Testis (tissue), 2 donors: ENCODE measurements at regions not wholly inside any gene's neighbourhood (a gene's known extent, or its start where the extent isn't known, plus 50 kb on each side); places are given as distances from the start of the nearest gene placed in this dataset.
A peak's percentile ranks its signal among the peaks of the same experiment; 100 is the strongest.

Experiments
- DNase-seq: peaks from one replicate; pipeline ENCODE4 v3.0.0-alpha.2; 2019
- H3K27ac ChIP-seq, 2 donors: fragments of 200-600 bp; sonication (generic); one replicate each; pipeline ENCODE4 v1.5.1; 2019
- H3K27me3 ChIP-seq: fragments of 200-600 bp; sonication (generic); one replicate; pipeline ENCODE4 v1.5.1; 2019
- H3K36me3 ChIP-seq: fragments of 200-600 bp; sonication (generic); one replicate; pipeline ENCODE4 v1.5.1; 2017; ENCODE audit warnings: low read depth; ENCODE audit errors: missing control alignments
- H3K4me1 ChIP-seq: fragments of 200-600 bp; sonication (generic); one replicate; pipeline ENCODE4 v1.5.1; 2019
- H3K4me3 ChIP-seq, 2 donors: fragments of 200-600 bp; sonication (generic); one replicate each; pipeline ENCODE4 v1.5.1; 2017 to 2019
- H3K9me3 ChIP-seq: fragments of 200-600 bp; sonication (generic); one replicate; pipeline ENCODE4 v1.5.1; 2017
- POLR2A ChIP-seq: fragments of 450-650 bp; IDR thresholded peaks from one replicate; pipeline ENCODE4 v1.6.1; 2017; ENCODE audit warnings: antibody characterized with exemption, mild to moderate bottlenecking, moderate library complexity
- WGBS, 2 donors: methylation state at CpG; one replicate each; pipeline ENCODE4 v1.1.5; 2018; 5-methylcytosine and 5-hydroxymethylcytosine counted together
- intact Hi-C: fragments of 100-400 bp; cut with DNase I; formaldehyde crosslinking; loops from one replicate; pipeline ENCODE4 v1.15.1; 2023; ENCODE audit warnings: low total_unique reads
- TF ChIP-seq, protein P1 (sequence below), 3 experiments: fragments of 450-650 bp in 2 of 3; fragments of 200-600 bp in 1 of 3; sonication (generic) in 1 of 3; IDR thresholded peaks; one replicate each; pipeline ENCODE4 v1.5.1; 2016 to 2019; ENCODE audit warnings: antibody characterized with exemption in 3 of 3, mild to moderate bottlenecking in 2 of 3, moderate library complexity in 1 of 3

DNA sequence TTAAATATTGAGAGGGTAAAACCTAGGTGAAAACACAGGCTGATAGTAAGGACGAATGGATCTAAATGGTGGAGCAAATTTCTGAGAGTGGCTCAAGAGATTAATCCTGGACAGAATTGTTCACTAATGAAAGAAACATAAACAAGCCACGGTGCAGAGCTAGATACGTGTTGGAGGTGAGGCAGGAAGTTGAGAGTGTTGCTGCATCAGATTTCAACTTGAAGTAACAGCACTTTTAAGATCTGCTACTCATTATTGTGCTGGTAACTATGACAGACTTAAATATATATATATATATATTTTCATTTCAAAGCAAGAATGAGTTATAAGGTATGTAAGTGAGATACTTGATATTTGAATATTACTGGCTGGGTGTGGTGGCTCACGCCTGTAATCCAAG lies 64.9 kb downstream of the PTGS2 start:
- intact Hi-C loops, result no loop called here
- DNase-seq, result no peak
- 65 to 78% methylated on average over 4 of the region's 4 CpGs for WGBS, 2 donors
- no peaks in the 10 kb centered on the region for H3K9me3 ChIP-seq
- no peak overlapping the region for H3K4me3 ChIP-seq
- no peaks in the 10 kb centered on the region for H3K36me3 ChIP-seq
- no peak for TF ChIP-seq POLR2A
- no peaks in the 10 kb centered on the region for H3K27me3 ChIP-seq
- no peaks in the 10 kb centered on the region for H3K4me1 ChIP-seq
- H3K27ac ChIP-seq, result no peak overlapping the region

DNA sequence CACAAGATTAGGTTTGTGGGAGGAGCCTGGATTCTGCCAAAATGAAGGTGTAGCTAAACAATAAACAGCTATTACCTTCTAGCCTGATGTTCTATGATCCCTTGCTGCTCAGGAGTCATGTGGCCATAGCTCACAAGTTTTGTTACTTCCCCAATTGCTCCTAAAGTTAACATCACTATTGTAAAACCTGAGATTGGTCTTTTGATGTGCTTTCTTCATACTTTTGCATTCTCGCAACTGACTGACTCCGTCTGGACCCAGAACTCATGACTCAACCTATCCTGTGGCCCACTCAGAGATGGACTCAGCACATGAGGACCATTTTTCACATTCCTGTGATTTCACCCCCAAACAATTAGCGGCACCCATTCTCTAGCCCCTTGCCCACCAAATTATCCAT lies 69.1 kb downstream of the PTGS2 start:
- Histone ChIP-seq H3K27me3 (no peaks in the 10 kb centered on the region), H3K4me3 (no peak overlapping the region), H3K36me3 (no peaks in the 10 kb centered on the region), H3K27ac (no peak overlapping the region), H3K4me1 (no peaks in the 10 kb centered on the region), H3K9me3 (no peaks in the 10 kb centered on the region)
- intact Hi-C loops, result no loop called here
- DNase-seq, result no peak
- TF ChIP-seq POLR2A, result no peak
- TF ChIP-seq, protein P1, sequence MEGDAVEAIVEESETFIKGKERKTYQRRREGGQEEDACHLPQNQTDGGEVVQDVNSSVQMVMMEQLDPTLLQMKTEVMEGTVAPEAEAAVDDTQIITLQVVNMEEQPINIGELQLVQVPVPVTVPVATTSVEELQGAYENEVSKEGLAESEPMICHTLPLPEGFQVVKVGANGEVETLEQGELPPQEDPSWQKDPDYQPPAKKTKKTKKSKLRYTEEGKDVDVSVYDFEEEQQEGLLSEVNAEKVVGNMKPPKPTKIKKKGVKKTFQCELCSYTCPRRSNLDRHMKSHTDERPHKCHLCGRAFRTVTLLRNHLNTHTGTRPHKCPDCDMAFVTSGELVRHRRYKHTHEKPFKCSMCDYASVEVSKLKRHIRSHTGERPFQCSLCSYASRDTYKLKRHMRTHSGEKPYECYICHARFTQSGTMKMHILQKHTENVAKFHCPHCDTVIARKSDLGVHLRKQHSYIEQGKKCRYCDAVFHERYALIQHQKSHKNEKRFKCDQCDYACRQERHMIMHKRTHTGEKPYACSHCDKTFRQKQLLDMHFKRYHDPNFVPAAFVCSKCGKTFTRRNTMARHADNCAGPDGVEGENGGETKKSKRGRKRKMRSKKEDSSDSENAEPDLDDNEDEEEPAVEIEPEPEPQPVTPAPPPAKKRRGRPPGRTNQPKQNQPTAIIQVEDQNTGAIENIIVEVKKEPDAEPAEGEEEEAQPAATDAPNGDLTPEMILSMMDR (IDR thresholded peaks at IDR 0.05), result no peak
- 93 to 97% methylated on average over 3 of the region's 3 CpGs for WGBS, 2 donors

DNA sequence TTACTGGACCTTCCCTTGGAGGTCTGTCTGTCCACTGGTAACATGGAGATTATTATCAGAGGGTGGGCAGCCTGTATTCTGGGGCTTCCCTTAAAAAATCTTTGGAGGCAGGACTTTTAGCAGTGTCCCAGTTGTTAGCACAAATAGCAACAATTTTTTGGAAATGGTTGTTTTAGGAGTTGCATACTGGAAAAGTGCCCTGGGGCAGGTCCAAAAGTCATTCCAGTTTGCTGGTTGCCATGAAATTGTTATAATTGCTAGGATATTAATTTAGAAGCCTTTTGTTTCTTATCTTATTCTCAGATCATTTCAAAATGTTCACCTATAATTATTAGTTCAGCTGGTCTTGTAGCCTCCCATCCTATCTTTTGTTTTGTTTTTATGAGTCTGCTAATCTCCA lies 71.0 kb downstream of the PTGS2 start:
- Histone ChIP-seq H3K4me3 (no peak overlapping the region), H3K36me3 (no peaks in the 10 kb centered on the region), H3K4me1 (no peaks in the 10 kb centered on the region), H3K27ac (no peak overlapping the region), H3K9me3 (no peaks in the 10 kb centered on the region), H3K27me3 (no peaks in the 10 kb centered on the region)
- TF ChIP-seq, protein P1 (IDR thresholded peaks at IDR 0.05), result no peak
- TF ChIP-seq POLR2A, result no peak
- intact Hi-C loops, result no loop called here
- DNase-seq, result no peak

DNA sequence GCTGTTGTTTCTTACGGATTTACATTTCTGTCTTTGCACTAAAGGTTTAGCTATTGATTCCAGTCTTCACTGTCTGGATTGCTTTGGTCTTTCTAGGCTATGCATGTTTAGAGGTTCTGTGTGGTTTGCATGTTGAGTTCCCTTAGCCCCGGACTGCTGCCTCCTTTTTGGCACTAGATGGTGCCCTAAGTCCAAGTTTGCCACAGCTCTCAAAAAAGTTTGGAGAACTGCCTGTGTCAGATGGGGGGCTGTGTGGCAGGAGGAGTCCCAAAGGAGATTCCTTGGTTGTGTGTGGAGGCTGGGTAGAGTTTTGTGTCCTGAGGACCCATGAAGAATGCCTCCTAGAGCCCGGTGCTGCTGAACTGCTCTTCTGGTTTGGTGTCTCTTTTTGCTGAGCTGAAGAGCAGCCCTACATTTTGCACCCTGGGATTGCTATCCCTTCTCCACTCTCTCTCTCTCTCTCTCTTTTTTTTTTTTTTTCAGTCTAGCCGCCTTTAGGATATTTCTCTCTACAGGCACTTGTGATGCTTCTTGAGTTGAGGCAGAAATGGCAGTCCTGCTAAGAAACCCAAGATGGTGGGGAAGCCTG lies 74.4 kb downstream of the PTGS2 start:
- Histone ChIP-seq H3K27me3 (no peaks in the 10 kb centered on the region), H3K9me3 (no peaks in the 10 kb centered on the region), H3K4me1 (no peaks in the 10 kb centered on the region), H3K4me3 (no peak overlapping the region), H3K36me3 (no peaks in the 10 kb centered on the region), H3K27ac (no peak overlapping the region)
- peak; percentile 39 for DNase-seq
- intact Hi-C loops, result no loop called here
- 42 to 51% methylated on average over 4 of the region's 4 CpGs for WGBS, 2 donors
- no peak for TF ChIP-seq POLR2A
- TF ChIP-seq, protein P1 (IDR thresholded peaks at IDR 0.05), result peak in 1 of 3 experiments; percentile 39

DNA sequence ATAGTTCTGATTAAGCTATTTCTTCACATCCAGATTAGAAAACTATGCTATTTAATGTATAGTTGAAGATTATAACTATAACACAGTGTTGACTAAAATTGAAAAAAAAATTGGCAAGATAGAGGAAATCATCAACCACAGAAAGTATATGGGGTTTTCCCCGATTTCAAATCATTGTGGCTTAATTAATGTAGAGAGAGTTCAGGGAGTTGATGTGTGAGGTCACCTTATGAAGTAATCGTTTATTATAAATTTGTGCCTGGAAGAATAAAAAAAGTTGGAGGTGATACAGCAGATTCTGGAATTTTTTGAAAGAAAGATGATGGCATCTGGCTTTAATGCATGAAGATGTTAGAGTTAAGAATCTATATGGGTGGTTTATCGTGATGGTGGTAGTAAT lies 84.3 kb downstream of the PTGS2 start:
- H3K9me3 ChIP-seq, result no peaks in the 10 kb centered on the region
- 61 to 67% methylated on average over 3 of the region's 3 CpGs for WGBS, 2 donors
- DNase-seq, result no peak
- H3K4me3 ChIP-seq, result no peak overlapping the region
- intact Hi-C loops, result no loop called here
- no peaks in the 10 kb centered on the region for H3K36me3 ChIP-seq
- no peaks in the 10 kb centered on the region for H3K27me3 ChIP-seq
- H3K27ac ChIP-seq, result no peak overlapping the region
- no peaks in the 10 kb centered on the region for H3K4me1 ChIP-seq
- no peak for TF ChIP-seq POLR2A
- TF ChIP-seq, protein P1 (IDR thresholded peaks at IDR 0.05), result no peak
